ENCODE measurements at regions not wholly inside any gene's neighbourhood (a gene's known extent, or its start where the extent isn't known, plus 50 kb on each side); places are given as distances from the start of the nearest gene placed in this dataset.
"Not testable (repeated sequence)": the region's sequence is repeated elsewhere in the genome, so short reads cannot be mapped to it uniquely, and the experiment has no call there.

GRCh38 chr2:239745386-239746227 lies 279.5 kb downstream of the NDUFA10 start:
- DNase-seq (ENCODE audit: low read depth) = no peak

- no peak for DNase-seq (ENCODE audit: low read depth)
These were observed 280.3 kb downstream of the NDUFA10 start for GRCh38 chr2:239744706-239745340.

- DNase-seq (ENCODE audit: low read depth) = no peak
These were observed 281.9 kb downstream of the NDUFA10 start for GRCh38 chr2:239743206-239743605.

- no peak for DNase-seq (ENCODE audit: low read depth)
These were observed 282.8 kb downstream of the NDUFA10 start for GRCh38 chr2:239742377-239742776.

GRCh38 chr2:239739206-239739605 lies 285.9 kb downstream of the NDUFA10 start:
- no peak for DNase-seq (ENCODE audit: low read depth)

- no peak for DNase-seq (ENCODE audit: low read depth)
These were observed 287.0 kb downstream of the NDUFA10 start for GRCh38 chr2:239738159-239738558.

- no peak for DNase-seq (ENCODE audit: low read depth)
These were observed 288.0 kb downstream of the NDUFA10 start for GRCh38 chr2:239737144-239737463.

GRCh38 chr2:239736358-239737143 lies 288.6 kb downstream of the NDUFA10 start:
- DNase-seq (ENCODE audit: low read depth) = no peak

- DNase-seq (ENCODE audit: low read depth) = no peak
These were observed 289.2 kb downstream of the NDUFA10 start for GRCh38 chr2:239735829-239736357.

GRCh38 chr2:239735131-239735828 lies 289.9 kb downstream of the NDUFA10 start:
- DNase-seq (ENCODE audit: low read depth) = no peak

- DNase-seq (ENCODE audit: low read depth) = no peak
These were observed 290.6 kb downstream of the NDUFA10 start for GRCh38 chr2:239734436-239735005.

GRCh38 chr2:239732666-239733010 lies 292.5 kb downstream of the NDUFA10 start:
- DNase-seq (ENCODE audit: low read depth) = no peak

GRCh38 chr2:239731998-239732665 lies 293.0 kb downstream of the NDUFA10 start:
- no peak for DNase-seq (ENCODE audit: low read depth)

GRCh38 chr2:239731422-239731821 lies 293.7 kb downstream of the NDUFA10 start:
- no peak for DNase-seq (ENCODE audit: low read depth)

GRCh38 chr2:239730897-239731296 lies 294.2 kb downstream of the NDUFA10 start:
- DNase-seq (ENCODE audit: low read depth) = no peak

GRCh38 chr2:239730567-239730882 lies 294.6 kb downstream of the NDUFA10 start:
- not testable (repeated sequence) for DNase-seq (ENCODE audit: low read depth)

GRCh38 chr2:239729681-239730566 lies 295.2 kb downstream of the NDUFA10 start:
- DNase-seq (ENCODE audit: low read depth) = no peak

GRCh38 chr2:239729151-239729550 lies 296.0 kb downstream of the NDUFA10 start:
- no peak for DNase-seq (ENCODE audit: low read depth)

GRCh38 chr2:239728751-239729150 lies 296.4 kb downstream of the NDUFA10 start:
- DNase-seq (ENCODE audit: low read depth) = no peak

All from stimulated activated CD8-positive, alpha-beta memory T cell treated with anti-CD3 and anti-CD28 coated beads, Interleukin-15, amount 100 ng/mL, for 24 hours (primary cell).